HG02884 (cell line): ENCODE measurements at regions not wholly inside any gene's neighbourhood (a gene's known extent, or its start where the extent isn't known, plus 50 kb on each side); places are given as distances from the start of the nearest gene placed in this dataset.

Experiments
- ATAC-seq: cut with Tn5 transposase; IDR thresholded peaks from one replicate; pipeline ENCODE4 v1.9.1; 2021; ENCODE audit warnings: mild to moderate bottlenecking, moderate library complexity; ENCODE audit not compliant: unreplicated experiment

DNA sequence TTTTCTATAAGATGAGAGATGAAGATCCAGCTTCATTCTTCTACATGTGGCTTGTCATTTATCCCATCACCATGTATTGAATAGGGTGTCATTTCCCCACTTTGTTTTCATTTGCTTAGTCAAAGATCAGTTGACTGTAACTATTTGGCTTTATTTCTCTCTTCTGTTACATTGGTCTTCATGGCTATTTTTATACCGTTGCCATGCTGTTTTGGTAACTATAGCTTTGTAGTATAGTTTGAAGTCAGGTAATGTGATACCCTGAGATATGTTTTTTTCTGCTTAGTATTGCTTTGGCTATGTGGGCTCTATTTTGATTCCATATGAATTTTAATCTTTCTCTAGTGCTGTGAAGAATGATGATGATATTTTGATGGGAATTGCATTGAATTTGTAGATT, 514.3 kb downstream of the GBA3 start:
- no peak for ATAC-seq

GRCh38 chr4:23202712-23203247, 510.0 kb downstream of the GBA3 start:
- ATAC-seq = no peak

DNA sequence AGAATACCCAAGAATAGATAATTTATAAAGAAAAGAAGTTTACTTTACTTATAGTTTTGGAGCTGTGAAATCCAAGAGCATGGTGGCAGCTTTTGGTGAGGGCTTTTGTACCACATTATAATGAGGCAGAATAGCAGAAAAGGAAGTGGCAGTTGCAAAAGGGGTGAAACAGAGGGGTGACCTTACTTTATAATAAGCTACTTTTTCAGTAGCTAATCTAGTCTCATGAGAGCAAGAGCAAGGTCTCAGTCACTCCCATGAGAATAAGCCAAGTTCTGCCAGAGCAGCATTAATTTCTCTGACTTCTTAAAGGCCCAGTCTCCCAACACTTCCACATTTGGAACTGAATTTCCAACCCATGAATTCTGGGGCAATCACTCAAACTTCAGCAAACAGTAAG, 502.0 kb downstream of the GBA3 start:
- ATAC-seq = no peak

GRCh38 chr4:23174179-23174578, 481.4 kb downstream of the GBA3 start:
- ATAC-seq = no peak

DNA sequence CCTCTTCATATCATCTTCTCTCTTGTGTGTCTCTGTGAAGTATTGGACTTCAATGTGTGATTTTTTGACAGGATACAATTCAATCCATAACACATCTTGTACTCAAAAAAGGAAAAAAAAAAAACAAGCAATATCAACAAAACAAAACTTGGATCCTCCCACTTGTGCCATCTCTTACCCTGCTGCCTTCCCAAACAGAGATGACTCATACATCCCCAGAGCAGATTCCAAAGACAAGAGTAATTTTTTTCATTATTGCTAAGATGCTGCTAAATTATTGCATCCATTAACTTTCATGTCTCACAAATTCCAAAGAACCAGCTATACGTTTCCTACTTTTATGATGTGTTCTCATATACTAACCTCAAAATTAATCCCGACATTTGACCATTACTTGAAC, 479.2 kb downstream of the GBA3 start:
- no peak for ATAC-seq

GRCh38 chr4:23169608-23170311, 477.0 kb downstream of the GBA3 start:
- no peak for ATAC-seq

- no peak for ATAC-seq
Observed at GRCh38 chr4:23166919-23167318, 474.2 kb downstream of the GBA3 start.

- ATAC-seq = no peak
Observed at GRCh38 chr4:23166407-23166806, 473.7 kb downstream of the GBA3 start.

DNA sequence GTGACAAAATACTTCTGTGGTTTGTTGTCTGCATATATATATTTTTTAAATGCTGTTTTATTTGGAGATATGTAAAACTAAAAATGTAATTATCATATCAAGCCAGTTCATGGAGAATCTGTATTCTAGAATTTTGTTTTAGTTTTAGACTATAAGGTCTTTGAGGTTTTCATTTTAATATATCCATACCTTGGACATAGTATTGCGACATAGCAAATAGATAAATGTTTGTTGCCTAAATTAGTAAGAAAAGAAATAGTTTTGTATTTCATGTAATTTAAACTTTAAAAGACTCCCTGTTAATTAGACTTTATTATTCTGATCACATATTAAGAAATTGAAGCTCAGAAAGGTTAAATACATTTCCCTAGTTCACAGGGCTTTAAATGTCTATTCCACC, 472.9 kb downstream of the GBA3 start:
- no peak for ATAC-seq

DNA sequence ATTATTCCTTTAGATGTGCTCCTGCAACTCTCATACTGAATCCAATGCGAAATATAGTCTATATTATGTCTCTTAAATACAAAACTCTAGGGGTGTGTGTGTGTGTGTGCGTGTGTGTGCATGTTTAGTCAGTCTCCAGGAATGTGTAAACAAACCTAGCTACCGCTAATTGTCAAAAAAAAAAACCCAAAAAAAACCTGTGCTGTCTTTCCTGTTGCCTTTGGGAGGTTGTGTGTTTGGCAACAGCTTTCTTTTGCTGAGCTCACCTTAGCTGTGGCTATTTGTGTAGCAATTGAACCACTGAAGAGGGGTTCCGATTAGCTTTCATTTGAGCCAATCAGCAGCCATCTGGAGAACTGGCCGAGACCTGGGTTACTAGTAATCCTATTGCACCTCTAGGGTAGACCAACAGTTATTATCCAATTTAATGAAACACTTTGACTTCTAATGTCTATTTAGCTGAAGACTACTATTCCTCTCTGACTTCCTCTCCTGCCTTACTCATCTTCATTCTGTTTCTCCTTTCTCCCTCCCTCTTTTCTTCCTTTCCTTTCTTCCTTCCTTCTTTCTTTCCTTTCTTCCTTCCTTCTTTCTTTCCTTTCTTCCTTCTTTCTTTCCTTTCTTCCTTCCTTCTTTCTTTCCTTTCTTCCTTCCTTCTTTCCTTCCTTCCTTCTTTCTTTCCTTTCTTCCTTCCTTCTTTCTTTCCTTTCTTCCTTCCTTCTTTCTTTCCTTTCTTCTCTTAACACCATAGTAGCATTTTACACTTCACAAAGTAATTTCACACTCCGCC, 471.1 kb downstream of the GBA3 start:
- ATAC-seq = no peak

- no peak for ATAC-seq
Observed at GRCh38 chr4:23162275-23162674, 469.5 kb downstream of the GBA3 start.

- no peak for ATAC-seq
Observed at GRCh38 chr4:23161787-23162186, 469.1 kb downstream of the GBA3 start.

GRCh38 chr4:23153076-23153475, 460.3 kb downstream of the GBA3 start:
- no peak for ATAC-seq

DNA sequence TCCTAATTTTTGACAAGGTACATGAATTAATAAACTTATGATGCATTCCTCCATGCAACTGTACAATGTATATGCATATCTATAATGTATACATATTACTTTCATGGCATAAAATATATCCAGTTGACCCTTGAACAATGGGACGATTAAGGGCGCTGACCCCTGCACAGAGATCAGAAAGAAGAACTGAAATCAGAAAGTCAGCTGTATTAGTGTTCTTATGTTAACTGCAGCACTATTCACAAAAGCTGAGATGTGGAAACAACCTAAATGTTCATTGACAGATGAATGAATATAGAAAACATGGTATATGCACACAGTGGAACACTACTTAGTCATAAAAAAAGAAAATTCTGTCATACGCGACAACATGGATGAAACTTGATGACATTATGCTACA, 457.1 kb downstream of the GBA3 start:
- ATAC-seq = no peak

- ATAC-seq = no peak
Observed at GRCh38 chr4:23144707-23145106, 452.0 kb downstream of the GBA3 start.

- no peak for ATAC-seq
Observed at GRCh38 chr4:23135792-23136645, 443.3 kb downstream of the GBA3 start.

DNA sequence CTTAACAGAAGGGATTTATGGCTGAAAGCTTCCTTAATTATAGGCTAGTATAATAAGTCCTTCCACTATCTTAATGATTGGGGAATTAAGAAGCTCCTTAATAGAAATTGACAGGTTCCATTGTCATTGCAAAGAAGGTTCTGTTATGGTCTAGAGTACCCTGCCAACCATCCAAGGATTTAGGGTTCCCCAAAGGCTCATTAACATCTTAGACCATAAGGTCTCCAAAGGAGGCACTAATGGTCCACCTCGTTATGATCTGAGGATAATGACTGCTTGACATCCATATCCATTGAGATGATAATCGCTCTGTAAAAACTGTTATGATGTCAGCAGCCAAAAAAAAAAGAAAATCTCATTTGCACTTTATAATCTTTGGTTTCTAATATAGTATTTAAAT, 441.6 kb downstream of the GBA3 start:
- ATAC-seq = no peak

DNA sequence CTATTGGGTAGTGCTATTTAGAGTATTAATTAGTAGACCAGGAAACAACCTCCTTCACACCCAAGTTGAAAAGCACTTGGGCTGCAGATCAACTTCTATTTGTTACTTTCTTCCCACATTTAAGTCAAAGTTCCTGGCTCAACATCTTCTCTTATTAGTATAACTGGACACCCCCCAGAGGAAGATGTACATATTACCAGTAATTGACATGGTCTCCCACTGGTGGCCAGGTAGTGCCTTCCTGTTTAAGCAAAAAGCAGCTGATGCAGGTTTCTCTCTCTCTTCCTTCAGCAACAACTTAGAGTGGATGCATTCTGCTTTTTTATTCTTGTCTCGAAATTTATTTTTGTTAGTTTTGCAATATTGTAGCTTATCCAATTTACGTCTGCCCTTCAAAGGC, 438.1 kb downstream of the GBA3 start:
- ATAC-seq = no peak

- no peak for ATAC-seq
Observed at GRCh38 chr4:23125118-23125517, 432.4 kb downstream of the GBA3 start.

- no peak for ATAC-seq
Observed at GRCh38 chr4:23122666-23123400, 430.1 kb downstream of the GBA3 start.

DNA sequence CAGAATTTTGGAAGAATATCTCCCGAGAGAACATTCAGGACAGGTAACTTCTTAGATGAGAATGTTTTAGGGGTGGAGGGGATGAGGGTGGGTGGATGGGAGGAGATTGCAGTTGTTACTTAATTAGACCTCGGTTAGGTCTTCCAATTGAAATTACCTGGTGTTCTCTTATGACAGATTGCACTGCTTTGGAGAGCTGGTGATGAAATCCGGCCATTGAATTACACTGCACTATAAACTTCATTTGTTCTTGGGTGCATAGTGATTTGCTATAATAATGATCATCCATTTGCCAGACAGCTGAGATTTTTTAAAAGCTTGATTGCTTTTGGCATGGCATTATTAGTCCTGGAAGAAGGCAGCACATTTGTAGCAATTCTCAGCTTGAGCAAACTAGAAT, 427.6 kb downstream of the GBA3 start:
- no peak for ATAC-seq
